NCI-H2081 treated with DMSO at 0.1 percent for 48 hours (cell line): ENCODE measurements at regions not wholly inside any gene's neighbourhood (a gene's known extent, or its start where the extent isn't known, plus 50 kb on each side); places are given as distances from the start of the nearest gene placed in this dataset.
"Not testable (repeated sequence)": the region's sequence is repeated elsewhere in the genome, so short reads cannot be mapped to it uniquely, and the experiment has no call there.

Source experiments
- DNase-seq: peaks from one replicate; lab custom pipeline; 2025; lab: John Stamatoyannopoulos, UW

DNA sequence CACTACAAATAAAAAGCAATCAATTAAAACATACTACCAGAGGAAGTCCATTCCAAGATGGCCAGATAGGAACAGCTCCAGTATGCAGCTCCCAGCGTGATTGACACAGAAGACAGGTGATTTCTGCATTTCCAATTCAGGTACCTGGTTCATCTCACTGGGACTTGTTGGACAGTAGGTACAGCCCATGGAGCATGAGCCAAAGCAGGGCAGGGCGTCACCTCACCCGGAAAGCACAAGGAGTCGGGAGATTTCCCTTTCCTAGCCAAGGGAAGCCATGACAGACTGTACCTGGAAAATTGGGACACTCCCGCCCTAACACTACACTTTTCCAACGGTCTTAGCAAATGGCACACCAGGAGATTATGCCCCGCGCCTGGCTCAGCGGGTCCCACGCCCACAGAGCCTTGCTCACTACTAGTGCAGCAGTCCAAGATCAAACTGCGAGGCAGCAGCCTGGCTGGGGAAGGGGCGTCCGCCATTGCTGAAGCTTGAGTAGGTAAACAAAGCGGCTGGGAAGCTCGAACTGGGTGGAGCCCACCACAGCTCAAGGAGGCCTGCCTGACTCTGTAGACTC is 106.0 kb downstream of the BUD13 start:
- DNase-seq = not testable (repeated sequence)

GRCh38 chr11:116665523-116665922 is 107.3 kb downstream of the BUD13 start:
- DNase-seq = no peak

DNA sequence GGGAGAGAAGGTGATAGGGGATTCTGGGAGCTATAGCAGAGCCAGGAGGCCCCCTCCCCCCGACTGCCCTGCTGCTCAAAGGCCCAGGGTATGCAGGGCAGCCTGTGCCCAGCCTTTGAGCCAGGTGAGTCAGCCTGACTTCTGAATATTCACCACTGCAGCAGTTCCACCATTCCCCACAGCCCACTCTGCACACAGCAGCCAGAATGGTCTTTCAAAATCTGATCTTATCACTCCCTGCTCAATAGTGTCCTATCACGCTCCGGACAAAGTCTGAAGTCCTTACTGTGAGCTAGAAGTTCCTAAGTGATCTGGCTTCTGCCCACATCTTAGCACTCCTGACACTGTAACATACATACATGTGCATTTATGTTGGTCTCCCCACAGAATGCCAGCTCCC is 111.7 kb downstream of the BUD13 start:
- no peak for DNase-seq

DNA sequence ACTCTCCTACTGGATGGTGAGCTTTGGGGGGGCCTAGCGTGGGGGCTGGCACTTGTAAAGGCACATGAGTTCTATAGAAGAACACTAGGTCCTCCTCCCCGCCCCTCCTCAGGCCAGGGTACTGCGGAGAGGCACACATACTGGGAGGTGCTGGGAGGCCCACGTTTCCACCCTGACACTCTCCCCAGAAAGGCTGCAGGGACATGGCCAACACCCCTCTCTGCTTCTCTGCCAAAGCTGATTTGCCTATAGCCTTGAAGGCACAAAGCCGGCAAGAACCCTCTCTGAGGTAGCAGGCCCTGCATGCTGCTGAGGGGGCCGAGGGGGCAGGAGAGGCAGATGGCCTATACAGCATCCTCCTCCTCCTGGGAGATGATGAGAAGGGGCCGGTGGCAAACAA is 112.8 kb downstream of the BUD13 start:
- no peak for DNase-seq

DNA sequence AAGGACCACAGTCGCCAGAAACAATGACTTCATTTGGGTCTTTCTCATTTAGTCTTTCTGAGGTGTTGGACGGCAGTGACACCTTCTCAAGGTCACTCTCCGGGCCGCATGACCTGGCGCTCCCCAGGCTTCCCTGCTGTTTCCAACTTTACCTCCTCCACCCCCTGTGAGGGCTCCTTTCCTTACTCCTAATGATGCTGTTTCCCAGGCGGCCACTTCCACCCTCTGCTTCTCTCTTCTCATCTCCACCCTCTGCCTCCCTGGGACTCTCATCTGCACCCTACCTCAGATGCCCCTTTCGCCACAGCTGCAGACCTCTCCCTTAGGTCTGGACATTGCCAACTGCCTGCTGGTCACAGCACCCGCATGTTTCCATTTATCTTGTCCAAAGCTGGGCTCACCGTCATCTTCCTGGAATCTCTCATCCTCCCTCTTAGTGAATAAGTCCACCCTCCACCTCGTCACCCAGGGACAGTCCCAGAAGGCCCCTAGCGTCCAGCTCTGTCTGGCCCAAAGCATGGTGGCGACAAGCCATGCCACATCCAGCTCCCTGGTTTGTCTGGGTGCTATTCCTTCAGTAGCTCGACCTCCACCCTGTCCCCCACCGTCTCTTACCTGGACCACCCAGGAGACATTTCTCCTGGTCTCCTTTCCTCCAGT is 113.8 kb downstream of the BUD13 start:
- no peak for DNase-seq

GRCh38 chr11:116657842-116658825 is 114.7 kb downstream of the BUD13 start:
- DNase-seq = no peak

DNA sequence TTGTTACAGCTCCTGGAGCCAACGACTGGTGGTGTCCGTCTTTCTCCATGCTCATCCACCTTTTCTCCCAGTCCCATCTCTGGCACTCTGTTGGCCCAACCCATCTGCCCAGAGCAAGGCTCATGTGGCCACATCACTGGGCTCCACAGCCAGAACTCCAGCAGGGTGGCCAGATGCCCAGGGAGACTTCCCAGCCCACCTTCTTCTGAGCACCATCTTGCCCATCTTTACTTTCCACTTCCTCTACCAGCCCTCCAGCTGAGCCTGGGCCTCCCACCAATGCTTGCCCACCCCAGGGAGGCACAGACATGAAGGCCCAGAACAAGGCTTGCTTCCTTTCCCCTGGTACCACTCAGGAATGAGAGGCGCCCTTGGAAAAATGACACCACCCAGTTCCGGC is 116.8 kb downstream of the BUD13 start:
- no peak for DNase-seq

DNA sequence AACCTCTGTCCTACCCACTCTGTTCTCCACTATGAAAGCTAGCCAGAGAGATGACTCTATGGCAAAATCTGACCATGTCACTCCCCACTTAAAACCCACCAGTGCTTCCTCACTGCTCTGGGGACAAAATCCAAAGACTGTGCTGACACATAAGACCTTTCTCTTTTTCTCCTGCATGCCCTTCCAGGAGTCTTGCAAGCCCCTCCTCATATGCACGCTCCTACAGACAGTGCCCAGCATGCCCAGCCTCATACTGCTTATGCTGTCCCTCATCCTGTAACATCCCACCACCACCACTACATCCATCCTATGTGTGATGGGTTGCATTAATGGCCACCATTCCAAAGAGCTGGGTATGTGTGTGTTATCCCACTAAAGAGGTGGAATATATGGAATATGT is 118.3 kb downstream of the BUD13 start:
- no peak for DNase-seq

DNA sequence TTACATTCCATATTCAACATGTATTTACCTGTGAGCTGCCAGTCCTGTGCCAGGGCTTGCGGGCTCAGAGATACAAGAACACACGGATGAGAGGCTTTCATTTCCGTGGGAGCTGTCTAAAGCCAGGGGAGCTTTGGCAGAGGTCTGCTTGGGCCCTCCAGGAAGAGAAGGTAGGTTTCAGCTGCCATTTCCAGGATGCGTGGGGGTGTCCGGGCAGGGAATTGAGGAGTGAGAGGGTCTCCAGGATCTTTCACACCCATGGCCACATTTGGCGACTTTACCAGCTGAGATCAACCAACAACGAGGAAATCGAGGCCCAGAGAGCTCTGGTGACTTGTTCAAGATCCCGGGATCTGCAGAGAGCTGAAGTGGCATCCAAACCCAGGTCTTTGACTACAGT is 119.6 kb downstream of the BUD13 start:
- DNase-seq = no peak

DNA sequence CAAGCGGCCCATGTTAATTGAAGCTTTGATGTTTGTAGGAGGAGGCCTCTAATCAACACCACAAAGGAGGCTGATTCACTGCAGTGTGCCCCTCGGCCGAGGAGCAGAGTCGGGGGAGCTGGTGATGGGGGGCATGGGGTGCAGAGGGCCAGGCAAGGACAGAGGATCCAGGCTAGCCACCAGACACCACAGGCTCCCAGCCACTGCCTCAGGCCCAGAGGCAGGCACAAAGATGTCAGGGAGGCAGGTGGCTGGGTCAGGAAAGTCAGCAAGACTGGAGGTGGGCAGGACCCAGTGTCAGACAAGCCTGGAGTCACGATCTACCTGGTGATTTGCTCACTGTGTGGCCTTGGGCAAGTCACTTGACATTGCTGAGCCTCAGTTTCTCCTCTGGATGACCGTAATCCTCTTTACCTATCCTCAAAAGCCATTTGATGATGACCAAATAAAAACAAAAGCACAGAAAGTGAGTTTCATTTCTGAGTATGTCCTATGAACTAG is 121.0 kb downstream of the BUD13 start:
- DNase-seq = no peak

DNA sequence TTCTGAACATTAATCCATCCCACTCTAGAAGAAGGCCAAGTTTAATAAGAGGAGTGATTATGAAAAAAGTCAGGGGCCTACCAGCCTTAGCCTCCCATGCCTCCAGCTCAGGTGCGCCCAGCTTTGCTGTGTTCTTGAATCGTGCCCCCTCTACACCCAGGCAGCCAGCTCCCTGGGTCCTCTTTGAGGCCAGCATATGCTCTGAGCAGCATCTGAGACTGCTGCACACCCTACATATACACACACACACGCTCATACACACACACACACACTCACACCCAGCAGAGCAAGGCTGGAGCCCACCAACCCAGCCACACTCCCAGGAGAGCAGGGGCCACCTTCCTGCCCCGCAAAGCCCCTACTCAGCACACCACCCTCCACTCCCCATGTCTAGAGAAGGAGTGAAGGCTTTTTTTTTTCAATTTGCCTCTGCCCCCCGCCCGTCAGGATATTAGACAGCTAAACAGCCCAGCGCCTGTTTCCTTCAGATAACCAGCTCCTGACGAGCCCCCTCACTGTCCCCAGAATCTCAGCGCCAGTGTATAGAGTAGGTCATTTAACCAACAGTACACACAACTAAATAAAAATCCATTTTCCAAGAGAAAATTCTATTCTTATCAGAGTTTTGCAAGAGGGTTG is 121.6 kb downstream of the BUD13 start:
- no peak for DNase-seq

GRCh38 chr11:116650052-116650451 is 122.7 kb downstream of the BUD13 start:
- no peak for DNase-seq

- no peak for DNase-seq
These were observed 123.5 kb downstream of the BUD13 start for GRCh38 chr11:116649268-116649667.

GRCh38 chr11:116648247-116649174 is 124.3 kb downstream of the BUD13 start:
- no peak for DNase-seq

DNA sequence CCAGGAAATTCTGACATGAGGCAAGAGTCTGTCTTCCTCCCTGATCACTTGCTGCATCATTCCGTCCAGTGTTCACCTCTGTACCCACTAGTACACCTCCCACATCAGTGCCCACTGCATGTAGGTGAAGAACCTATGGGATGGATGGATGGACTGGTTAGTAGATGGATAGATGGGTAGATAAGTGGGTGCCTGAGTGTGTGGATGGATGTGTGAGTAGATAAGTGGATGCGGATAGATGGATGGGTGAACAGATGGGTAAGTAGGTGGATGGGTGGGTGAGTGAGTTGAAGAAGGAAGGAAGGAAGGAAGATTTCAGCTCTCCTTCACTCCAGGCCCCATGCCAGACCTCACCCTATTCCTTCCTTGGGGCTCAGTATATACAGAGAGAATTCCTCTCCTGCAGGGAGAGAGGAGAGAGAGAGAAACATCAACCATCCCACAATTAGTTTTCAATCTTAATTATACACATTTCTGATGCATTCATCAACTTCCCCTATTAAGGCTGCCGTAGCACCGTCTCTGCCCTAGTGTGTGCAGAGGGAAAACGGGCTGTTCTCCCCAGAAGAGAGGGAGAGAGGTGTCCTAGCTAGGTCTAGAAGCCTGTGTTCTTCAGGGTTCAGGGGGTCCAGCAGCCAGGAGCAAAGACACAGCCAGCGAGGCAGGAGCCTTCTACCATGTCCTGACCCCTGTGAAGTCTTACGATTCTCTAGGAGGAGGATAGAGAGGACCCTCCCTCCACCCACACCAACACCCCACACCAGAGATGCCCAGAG is 125.3 kb downstream of the BUD13 start:
- no peak for DNase-seq

DNA sequence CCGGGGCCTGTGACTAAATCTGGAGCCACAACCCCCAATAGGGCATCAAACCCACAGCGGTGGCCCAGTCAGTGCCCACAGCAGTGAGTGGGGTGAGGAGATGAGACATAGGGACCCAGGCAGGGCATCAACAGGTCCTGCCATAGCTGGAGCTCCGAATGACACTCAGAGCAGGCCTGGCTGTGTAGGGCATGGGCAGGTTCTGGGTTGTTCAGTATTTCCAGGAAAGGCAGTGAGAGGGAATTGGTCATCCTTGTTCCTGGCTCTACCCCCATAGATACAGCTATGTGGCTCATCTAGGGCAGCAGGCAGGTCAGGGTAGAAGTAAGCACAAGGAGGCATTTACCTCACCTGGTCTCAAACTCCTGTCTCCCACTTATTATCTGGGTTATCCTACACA is 126.6 kb downstream of the BUD13 start:
- DNase-seq = no peak

DNA sequence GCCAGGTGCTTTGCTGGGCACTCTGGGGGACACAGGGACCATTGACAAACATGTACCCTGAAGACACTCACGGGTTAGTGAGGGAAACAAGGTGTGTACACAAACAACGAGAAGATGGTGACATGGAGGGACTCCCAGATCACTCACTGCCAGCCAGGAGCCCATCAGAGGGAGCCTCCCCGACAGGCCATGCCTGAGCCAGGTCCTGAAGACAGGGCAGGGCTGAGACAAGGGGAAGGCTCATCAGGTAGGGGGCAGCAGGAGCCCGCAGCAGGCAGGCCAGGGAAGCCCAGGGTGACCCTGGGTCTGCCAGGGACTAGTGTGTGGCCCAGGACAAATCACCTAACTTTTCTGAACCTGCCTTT is 127.9 kb downstream of the BUD13 start:
- DNase-seq = no peak

GRCh38 chr11:116644201-116644940 is 128.4 kb downstream of the BUD13 start:
- no peak for DNase-seq

DNA sequence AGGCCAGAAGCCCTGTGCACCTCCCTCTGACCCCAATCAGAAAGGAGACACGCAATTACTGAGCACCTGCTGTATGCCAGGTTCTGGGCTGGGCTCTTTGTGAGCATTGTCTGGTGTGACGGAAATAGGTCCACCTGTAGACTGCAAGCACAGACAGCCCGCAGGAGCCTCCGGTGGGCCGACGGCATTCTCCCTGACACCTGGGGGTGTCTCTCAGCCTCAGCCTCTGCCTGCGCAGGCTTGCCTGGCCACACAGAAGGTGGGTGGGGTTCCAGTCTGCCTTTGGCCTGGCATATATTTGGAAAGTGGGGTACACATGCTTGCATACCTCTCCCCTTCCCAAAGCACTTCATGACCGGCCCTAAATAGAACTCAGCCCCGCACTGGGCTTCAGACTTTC is 129.3 kb downstream of the BUD13 start:
- DNase-seq = no peak

DNA sequence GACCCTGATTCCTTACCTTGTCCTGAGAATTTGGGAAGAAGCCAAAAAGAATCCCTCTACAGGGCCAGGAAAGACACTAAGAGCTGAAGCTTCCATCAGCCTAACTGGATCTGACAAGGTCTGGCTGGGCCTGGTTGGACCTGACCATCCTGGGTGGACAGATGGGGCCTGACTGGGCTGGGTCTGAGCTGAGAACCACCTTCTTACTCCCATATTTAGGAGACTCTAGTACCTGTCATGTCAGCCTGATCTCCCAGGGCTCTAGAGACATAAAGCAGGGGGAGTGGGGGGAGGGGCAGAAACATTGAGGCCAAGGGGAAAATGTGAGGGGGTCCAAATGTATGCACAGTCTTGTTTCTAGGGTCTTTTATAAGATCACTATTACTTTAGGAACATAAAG is 129.9 kb downstream of the BUD13 start:
- DNase-seq = no peak
